ENCODE measurements at regions not wholly inside any gene's neighbourhood (a gene's known extent, or its start where the extent isn't known, plus 50 kb on each side); places are given as distances from the start of the nearest gene placed in this dataset.
A peak's percentile ranks its signal among the peaks of the same experiment; 100 is the strongest.

DNA sequence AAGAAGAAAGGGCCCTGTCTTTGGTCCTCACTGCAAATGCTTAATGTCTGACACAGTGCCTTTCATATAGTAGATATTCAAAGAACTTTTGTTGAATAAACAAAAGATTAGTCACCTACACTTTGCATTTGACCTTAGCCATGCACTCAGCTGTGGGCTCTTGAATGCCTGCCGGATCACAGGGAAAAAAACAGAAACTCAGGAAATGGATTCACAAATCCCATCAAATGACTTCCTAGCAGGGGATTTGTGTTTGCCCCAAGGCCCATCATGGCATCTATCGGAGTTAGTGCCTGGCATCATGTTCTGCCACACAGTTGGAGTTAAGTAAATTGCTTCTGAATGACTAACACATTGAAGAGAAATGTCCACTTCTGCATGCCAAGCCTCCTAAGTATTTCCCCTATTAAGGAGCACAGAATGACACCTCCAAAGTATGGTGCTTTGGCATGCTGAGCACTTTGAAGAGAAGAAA is 72.3 kb upstream of the DST start:
- DNase-seq (ENCODE audit: low spot score): no peak
- Histone ChIP-seq H3K27ac (peak overlapping the region in 1 of 2 donors; percentile 36), H3K4me3 (no peak overlapping the region)
- TF ChIP-seq, protein P1, sequence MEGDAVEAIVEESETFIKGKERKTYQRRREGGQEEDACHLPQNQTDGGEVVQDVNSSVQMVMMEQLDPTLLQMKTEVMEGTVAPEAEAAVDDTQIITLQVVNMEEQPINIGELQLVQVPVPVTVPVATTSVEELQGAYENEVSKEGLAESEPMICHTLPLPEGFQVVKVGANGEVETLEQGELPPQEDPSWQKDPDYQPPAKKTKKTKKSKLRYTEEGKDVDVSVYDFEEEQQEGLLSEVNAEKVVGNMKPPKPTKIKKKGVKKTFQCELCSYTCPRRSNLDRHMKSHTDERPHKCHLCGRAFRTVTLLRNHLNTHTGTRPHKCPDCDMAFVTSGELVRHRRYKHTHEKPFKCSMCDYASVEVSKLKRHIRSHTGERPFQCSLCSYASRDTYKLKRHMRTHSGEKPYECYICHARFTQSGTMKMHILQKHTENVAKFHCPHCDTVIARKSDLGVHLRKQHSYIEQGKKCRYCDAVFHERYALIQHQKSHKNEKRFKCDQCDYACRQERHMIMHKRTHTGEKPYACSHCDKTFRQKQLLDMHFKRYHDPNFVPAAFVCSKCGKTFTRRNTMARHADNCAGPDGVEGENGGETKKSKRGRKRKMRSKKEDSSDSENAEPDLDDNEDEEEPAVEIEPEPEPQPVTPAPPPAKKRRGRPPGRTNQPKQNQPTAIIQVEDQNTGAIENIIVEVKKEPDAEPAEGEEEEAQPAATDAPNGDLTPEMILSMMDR (IDR thresholded peaks at IDR 0.05): no peak

DNA sequence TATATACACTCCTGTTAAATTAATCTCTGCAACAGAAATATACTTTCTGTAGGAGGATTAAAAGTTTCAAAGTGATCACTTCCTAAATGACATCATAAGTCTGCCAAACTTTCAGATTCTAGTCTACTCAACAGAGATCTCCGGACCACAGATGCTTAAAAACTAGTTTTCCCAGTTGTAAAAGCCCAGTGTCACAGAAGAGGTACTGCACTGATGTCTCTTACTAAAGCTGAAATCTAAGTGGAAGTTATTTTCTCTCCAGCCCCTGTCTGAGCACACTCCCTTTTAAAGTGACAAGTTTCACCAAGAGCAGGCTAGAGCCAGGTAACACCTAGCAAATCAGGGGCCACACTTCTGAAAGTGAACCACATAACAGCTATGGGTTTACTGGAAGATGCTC is 71.6 kb upstream of the DST start:
- no peak for DNase-seq (ENCODE audit: low spot score)
- Histone ChIP-seq H3K27ac (peak overlapping the region in 1 of 2 donors; percentile 20), H3K4me3 (no peak overlapping the region)
- TF ChIP-seq, protein P1 (IDR thresholded peaks at IDR 0.05): no peak

DNA sequence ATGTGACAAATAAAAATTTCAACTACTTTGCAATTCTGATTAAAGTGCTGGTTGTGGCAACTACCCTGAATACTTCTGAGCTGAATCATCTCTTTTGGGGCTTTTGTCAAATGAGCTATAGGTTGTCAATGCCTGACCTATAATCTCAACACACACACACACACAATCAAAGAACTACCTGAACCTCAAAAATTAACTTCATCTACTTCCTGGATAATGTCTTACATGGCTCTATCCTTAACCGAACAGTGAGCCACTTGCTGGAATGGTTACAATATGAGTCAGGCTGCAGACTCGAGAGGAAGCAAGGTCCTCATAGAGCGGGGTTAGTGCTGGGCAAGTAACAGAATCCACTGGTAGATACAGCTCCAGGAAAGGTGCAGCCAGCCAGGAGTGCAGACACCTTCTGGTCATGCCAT is 70.6 kb upstream of the DST start:
- Histone ChIP-seq H3K27ac (peak overlapping the region; percentile 30 to 66), H3K4me3 (no peak overlapping the region)
- TF ChIP-seq, protein P1 (IDR thresholded peaks at IDR 0.05): no peak
- DNase-seq (ENCODE audit: low spot score): no peak

DNA sequence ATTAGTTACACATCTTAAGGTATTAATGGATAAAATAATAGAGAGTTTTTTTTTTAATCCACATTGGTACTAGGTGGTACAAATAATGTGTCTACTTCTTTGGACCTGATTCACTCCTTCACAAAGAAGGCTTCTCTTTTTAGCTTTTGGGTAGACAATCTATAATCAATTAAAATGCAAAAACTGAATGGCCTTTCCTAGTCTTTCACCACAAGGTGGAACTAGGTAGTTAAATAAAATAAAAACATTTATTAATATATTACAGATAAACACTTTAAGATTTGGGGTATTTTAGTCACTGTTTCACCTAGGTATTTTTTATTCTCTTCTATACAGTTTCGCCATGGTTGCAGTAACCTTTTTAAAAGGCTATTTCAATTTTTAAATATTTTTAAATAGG is 68.3 kb upstream of the DST start:
- TF ChIP-seq, protein P1 (IDR thresholded peaks at IDR 0.05): no peak
- DNase-seq (ENCODE audit: low spot score): no peak
- H3K4me3 ChIP-seq: no peak overlapping the region
- H3K27ac ChIP-seq: no peak overlapping the region

DNA sequence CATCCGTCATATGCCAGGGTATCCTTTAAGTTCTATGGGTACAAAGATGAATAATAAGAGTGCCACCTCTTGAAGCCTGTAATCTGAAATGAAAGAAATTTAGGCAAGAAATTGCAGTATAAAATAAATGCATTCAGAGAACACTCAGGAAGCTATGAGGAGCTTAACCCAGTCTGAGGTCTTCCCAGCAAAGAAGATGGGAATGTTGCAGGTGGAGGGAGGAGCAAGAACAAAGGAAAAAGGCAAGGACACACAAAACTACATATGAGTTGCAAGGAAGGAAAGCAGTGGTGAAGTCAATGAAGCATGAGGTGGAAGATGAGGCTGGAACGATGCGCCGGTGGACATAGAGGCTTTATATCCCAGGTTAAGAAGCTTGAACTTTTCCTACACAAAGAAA is 67.0 kb upstream of the DST start:
- Histone ChIP-seq H3K4me3 (no peak overlapping the region), H3K27ac (no peak overlapping the region)
- no peak for DNase-seq (ENCODE audit: low spot score)
- TF ChIP-seq, protein P1 (IDR thresholded peaks at IDR 0.05): no peak

DNA sequence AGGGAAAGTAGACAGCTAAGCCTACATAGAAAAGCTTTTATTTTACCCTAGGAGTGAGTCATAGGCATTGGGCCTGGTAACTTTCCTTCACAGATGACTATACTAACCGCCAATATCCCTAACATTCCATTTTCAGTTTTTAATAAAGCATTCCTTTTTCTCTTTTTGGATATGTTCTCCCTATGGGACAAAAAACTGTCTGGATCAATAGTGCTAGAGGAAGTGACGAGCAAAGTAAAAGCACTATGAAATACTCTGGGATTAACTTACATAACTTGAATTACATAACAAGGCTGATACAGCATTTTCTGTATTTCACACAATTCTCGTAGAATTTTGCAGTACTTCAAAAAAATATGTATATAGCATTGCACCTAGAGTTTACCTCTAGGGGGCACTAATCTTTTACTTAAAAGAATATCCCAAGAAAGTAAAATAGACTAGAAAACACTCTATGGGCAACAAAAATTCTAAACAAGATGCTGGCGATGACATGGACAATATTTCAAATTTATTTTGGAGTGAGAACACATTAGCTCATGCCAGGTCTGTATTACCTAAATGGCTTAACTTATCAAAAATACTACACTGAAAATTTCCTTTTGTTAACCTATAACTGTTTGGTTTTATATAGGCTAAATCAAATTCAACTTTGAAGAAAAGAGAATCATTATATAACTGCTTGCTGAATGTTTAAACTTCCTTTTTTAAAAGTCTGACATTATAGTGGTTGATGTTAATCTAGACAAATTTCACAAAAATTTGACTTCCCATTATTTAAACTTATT is 66.3 kb upstream of the DST start:
- Histone ChIP-seq H3K4me3 (no peak overlapping the region), H3K27ac (peak overlapping the region in 1 of 2 donors; percentile 25)
- DNase-seq (ENCODE audit: low spot score): no peak
- TF ChIP-seq, protein P1 (IDR thresholded peaks at IDR 0.05): peak; percentile 46

Data from coronary artery (tissue), 2 donors.